ENCODE measurements at regions not wholly inside any gene's neighbourhood (a gene's known extent, or its start where the extent isn't known, plus 50 kb on each side); places are given as distances from the start of the nearest gene placed in this dataset.

DNA sequence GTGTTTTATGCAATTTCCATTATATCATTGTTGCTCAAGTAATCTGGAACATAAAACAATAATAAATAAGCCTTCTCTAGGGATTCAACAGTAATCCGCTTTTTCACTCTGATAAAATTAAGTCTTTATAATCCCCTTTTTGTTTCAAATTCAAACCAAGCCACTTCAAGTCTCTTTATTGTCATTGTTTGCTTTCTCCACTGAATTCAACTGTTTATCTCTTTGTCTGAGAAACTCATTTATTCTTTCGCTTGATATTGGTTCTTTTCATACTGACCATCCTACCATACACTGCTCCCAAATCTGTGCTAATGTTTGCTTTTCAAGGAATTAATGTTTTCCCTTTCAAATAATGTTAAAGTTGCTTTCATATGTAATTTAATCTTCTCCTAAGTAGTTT lies 550.4 kb upstream of the PCDH15 start:
- Histone ChIP-seq H3K9ac (ENCODE audit: low read length) (no peak overlapping the region), H3K36me3 (ENCODE audit: insufficient read depth, low read length) (no peaks in the 10 kb centered on the region), H3K79me2 (replicated peaks; ENCODE audit: insufficient read depth, low read length) (no peaks in the 10 kb centered on the region), H4K20me1 (ENCODE audit: insufficient read depth) (no peaks in the 10 kb centered on the region), H3F3A (ENCODE audit: insufficient read depth, low read length, poor library complexity, severe bottlenecking) (no peaks in the 10 kb centered on the region), H3K9me2 (ENCODE audit: insufficient read depth, low read length) (no peaks in the 10 kb centered on the region), H3K27ac (ENCODE audit: low read length) (no peak overlapping the region), H3K4me2 (ENCODE audit: low read length) (no peak overlapping the region), H3K27me3 (ENCODE audit: insufficient read depth, low read depth, low read length) (no peaks in the 10 kb centered on the region), H2AFZ (ENCODE audit: low read depth, low read length) (no peak overlapping the region), H3K9me3 (ENCODE audit: low read length) (no peaks in the 10 kb centered on the region), H3K4me3 (ENCODE audit: low read length) (no peak overlapping the region)
- TF ChIP-seq TAF1 (IDR thresholded peaks at IDR 0.05; ENCODE audit: low read depth): no peak
- TF ChIP-seq RAD21 (conservative IDR thresholded peaks at IDR 0.05): no peak
- TF ChIP-seq POLR2AphosphoS5 (IDR thresholded peaks at IDR 0.05): no peak
- TF ChIP-seq SMC3 (conservative IDR thresholded peaks at IDR 0.05; ENCODE audit: poor library complexity): no peak
- TF ChIP-seq, protein P1, sequence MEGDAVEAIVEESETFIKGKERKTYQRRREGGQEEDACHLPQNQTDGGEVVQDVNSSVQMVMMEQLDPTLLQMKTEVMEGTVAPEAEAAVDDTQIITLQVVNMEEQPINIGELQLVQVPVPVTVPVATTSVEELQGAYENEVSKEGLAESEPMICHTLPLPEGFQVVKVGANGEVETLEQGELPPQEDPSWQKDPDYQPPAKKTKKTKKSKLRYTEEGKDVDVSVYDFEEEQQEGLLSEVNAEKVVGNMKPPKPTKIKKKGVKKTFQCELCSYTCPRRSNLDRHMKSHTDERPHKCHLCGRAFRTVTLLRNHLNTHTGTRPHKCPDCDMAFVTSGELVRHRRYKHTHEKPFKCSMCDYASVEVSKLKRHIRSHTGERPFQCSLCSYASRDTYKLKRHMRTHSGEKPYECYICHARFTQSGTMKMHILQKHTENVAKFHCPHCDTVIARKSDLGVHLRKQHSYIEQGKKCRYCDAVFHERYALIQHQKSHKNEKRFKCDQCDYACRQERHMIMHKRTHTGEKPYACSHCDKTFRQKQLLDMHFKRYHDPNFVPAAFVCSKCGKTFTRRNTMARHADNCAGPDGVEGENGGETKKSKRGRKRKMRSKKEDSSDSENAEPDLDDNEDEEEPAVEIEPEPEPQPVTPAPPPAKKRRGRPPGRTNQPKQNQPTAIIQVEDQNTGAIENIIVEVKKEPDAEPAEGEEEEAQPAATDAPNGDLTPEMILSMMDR (IDR thresholded peaks at IDR 0.05; ENCODE audit: poor library complexity, severe bottlenecking): no peak
- no peak for TF ChIP-seq MXI1 (conservative IDR thresholded peaks at IDR 0.05; ENCODE audit: poor library complexity, severe bottlenecking)
- TF ChIP-seq EP300 (conservative IDR thresholded peaks at IDR 0.05; ENCODE audit: poor library complexity, severe bottlenecking): no peak
- TF ChIP-seq, protein P2, sequence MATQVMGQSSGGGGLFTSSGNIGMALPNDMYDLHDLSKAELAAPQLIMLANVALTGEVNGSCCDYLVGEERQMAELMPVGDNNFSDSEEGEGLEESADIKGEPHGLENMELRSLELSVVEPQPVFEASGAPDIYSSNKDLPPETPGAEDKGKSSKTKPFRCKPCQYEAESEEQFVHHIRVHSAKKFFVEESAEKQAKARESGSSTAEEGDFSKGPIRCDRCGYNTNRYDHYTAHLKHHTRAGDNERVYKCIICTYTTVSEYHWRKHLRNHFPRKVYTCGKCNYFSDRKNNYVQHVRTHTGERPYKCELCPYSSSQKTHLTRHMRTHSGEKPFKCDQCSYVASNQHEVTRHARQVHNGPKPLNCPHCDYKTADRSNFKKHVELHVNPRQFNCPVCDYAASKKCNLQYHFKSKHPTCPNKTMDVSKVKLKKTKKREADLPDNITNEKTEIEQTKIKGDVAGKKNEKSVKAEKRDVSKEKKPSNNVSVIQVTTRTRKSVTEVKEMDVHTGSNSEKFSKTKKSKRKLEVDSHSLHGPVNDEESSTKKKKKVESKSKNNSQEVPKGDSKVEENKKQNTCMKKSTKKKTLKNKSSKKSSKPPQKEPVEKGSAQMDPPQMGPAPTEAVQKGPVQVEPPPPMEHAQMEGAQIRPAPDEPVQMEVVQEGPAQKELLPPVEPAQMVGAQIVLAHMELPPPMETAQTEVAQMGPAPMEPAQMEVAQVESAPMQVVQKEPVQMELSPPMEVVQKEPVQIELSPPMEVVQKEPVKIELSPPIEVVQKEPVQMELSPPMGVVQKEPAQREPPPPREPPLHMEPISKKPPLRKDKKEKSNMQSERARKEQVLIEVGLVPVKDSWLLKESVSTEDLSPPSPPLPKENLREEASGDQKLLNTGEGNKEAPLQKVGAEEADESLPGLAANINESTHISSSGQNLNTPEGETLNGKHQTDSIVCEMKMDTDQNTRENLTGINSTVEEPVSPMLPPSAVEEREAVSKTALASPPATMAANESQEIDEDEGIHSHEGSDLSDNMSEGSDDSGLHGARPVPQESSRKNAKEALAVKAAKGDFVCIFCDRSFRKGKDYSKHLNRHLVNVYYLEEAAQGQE (IDR thresholded peaks at IDR 0.05; ENCODE audit: borderline replicate concordance): no peak
- no peak for TF ChIP-seq EZH2 (IDR thresholded peaks at IDR 0.05; ENCODE audit: borderline replicate concordance, insufficient read depth, low read length, poor library complexity, severe bottlenecking)

DNA sequence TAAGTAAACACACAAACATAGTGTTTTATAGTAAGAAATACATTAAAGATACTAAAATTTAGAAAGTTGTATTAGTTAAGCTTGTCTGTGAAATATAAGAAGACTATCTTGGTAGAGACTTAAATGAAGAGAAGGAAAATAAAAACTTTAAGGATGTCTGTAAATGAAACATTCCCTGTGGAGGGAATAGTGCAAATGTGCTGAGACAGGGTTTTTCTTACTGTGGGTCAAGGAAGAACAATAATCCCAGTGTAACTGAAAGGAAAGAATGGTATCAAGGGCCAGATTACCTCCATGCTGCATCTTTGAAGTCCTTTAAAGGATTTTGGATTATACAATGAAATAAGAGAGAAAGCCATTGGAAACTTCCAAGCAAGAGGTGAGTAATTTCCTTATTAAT lies 547.5 kb upstream of the PCDH15 start:
- Histone ChIP-seq H3K9me2 (ENCODE audit: insufficient read depth, low read length) (no peaks in the 10 kb centered on the region), H4K20me1 (ENCODE audit: insufficient read depth) (no peaks in the 10 kb centered on the region), H3K27me3 (ENCODE audit: insufficient read depth, low read depth, low read length) (no peaks in the 10 kb centered on the region), H3K36me3 (ENCODE audit: insufficient read depth, low read length) (no peaks in the 10 kb centered on the region), H3K27ac (ENCODE audit: low read length) (no peak overlapping the region), H3F3A (ENCODE audit: insufficient read depth, low read length, poor library complexity, severe bottlenecking) (no peaks in the 10 kb centered on the region), H3K9ac (ENCODE audit: low read length) (no peak overlapping the region), H3K4me3 (ENCODE audit: low read length) (no peak overlapping the region), H2AFZ (ENCODE audit: low read depth, low read length) (no peak overlapping the region), H3K9me3 (ENCODE audit: low read length) (no peaks in the 10 kb centered on the region), H3K4me2 (ENCODE audit: low read length) (no peak overlapping the region), H3K79me2 (replicated peaks; ENCODE audit: insufficient read depth, low read length) (no peaks in the 10 kb centered on the region)
- TF ChIP-seq TAF1 (IDR thresholded peaks at IDR 0.05; ENCODE audit: low read depth) (no peak), SMC3 (conservative IDR thresholded peaks at IDR 0.05; ENCODE audit: poor library complexity) (no peak), MXI1 (conservative IDR thresholded peaks at IDR 0.05; ENCODE audit: poor library complexity, severe bottlenecking) (no peak), EP300 (conservative IDR thresholded peaks at IDR 0.05; ENCODE audit: poor library complexity, severe bottlenecking) (no peak), POLR2AphosphoS5 (IDR thresholded peaks at IDR 0.05) (no peak), RAD21 (conservative IDR thresholded peaks at IDR 0.05) (no peak), EZH2 (IDR thresholded peaks at IDR 0.05; ENCODE audit: borderline replicate concordance, insufficient read depth, low read length, poor library complexity, severe bottlenecking) (no peak)
- TF ChIP-seq, protein P2 (IDR thresholded peaks at IDR 0.05; ENCODE audit: borderline replicate concordance): no peak
- TF ChIP-seq, protein P1 (IDR thresholded peaks at IDR 0.05; ENCODE audit: poor library complexity, severe bottlenecking): no peak

Data from neural cell (in vitro differentiated cells).